ENCODE measurements at regions not wholly inside any gene's neighbourhood (a gene's known extent, or its start where the extent isn't known, plus 50 kb on each side); places are given as distances from the start of the nearest gene placed in this dataset.

- H3K27me3 ChIP-seq (replicated peaks; ENCODE audit: insufficient read depth), result no peaks in the 10 kb centered on the region
- intact Hi-C loops (cut with DNase I), result no loop called here
- H3K27ac ChIP-seq, result no peak overlapping the region
- no peak for DNase-seq (ENCODE audit: low spot score)
- no peak for TF ChIP-seq POLR2A (IDR thresholded peaks at IDR 0.05)
- TF ChIP-seq CTCF (IDR thresholded peaks at IDR 0.05), result no peak
- no peak for TF ChIP-seq POLR2AphosphoS5 (IDR thresholded peaks at IDR 0.05)
- WGBS, result 93% methylated on average over 3 of the region's 3 CpGs
- H3K4me1 ChIP-seq (replicated peaks), result no peaks in the 10 kb centered on the region
- H3K36me3 ChIP-seq, result no peaks in the 10 kb centered on the region
- H3K4me3 ChIP-seq, result no peak overlapping the region
- H3K9me3 ChIP-seq, result no peaks in the 10 kb centered on the region
These were observed 784.7 kb upstream of the GJE1 start for GRCh38 chr6:141347906-141348492.

GRCh38 chr6:141347086-141347485 is 785.6 kb upstream of the GJE1 start:
- Histone ChIP-seq H3K9me3 (no peaks in the 10 kb centered on the region), H3K4me3 (no peak overlapping the region), H3K36me3 (no peaks in the 10 kb centered on the region), H3K27me3 (replicated peaks; ENCODE audit: insufficient read depth) (no peaks in the 10 kb centered on the region), H3K27ac (no peak overlapping the region), H3K4me1 (replicated peaks) (no peaks in the 10 kb centered on the region)
- DNase-seq (ENCODE audit: low spot score), result no peak
- no peak for TF ChIP-seq CTCF (IDR thresholded peaks at IDR 0.05)
- no peak for TF ChIP-seq POLR2A (IDR thresholded peaks at IDR 0.05)
- TF ChIP-seq POLR2AphosphoS5 (IDR thresholded peaks at IDR 0.05), result no peak
- intact Hi-C loops (cut with DNase I), result no loop called here
- WGBS, result 93% methylated on average over 1 of the region's 1 CpG

GRCh38 chr6:141346535-141346934 is 786.2 kb upstream of the GJE1 start:
- Histone ChIP-seq H3K4me1 (replicated peaks) (no peaks in the 10 kb centered on the region), H3K27ac (no peak overlapping the region), H3K9me3 (no peaks in the 10 kb centered on the region), H3K4me3 (no peak overlapping the region), H3K27me3 (replicated peaks; ENCODE audit: insufficient read depth) (no peaks in the 10 kb centered on the region), H3K36me3 (no peaks in the 10 kb centered on the region)
- WGBS, result 39% methylated on average over 1 of the region's 1 CpG
- TF ChIP-seq CTCF (IDR thresholded peaks at IDR 0.05), result no peak
- no peak for TF ChIP-seq POLR2A (IDR thresholded peaks at IDR 0.05)
- no peak for TF ChIP-seq POLR2AphosphoS5 (IDR thresholded peaks at IDR 0.05)
- intact Hi-C loops (cut with DNase I), result no loop called here
- DNase-seq (ENCODE audit: low spot score), result no peak

GRCh38 chr6:141337191-141337590 is 795.5 kb upstream of the GJE1 start:
- TF ChIP-seq POLR2AphosphoS5 (IDR thresholded peaks at IDR 0.05) (no peak), CTCF (IDR thresholded peaks at IDR 0.05) (no peak), POLR2A (IDR thresholded peaks at IDR 0.05) (no peak)
- H3K4me1 ChIP-seq (replicated peaks), result no peaks in the 10 kb centered on the region
- WGBS, result 63% methylated on average over 2 of the region's 2 CpGs
- H3K27ac ChIP-seq, result no peak overlapping the region
- no peak overlapping the region for H3K4me3 ChIP-seq
- no peaks in the 10 kb centered on the region for H3K36me3 ChIP-seq
- H3K27me3 ChIP-seq (replicated peaks; ENCODE audit: insufficient read depth), result no peaks in the 10 kb centered on the region
- no peaks in the 10 kb centered on the region for H3K9me3 ChIP-seq
- no peak for DNase-seq (ENCODE audit: low spot score)
- intact Hi-C loops (cut with DNase I), result no loop called here

GRCh38 chr6:141335477-141336273 is 797.0 kb upstream of the GJE1 start:
- H3K27me3 ChIP-seq (replicated peaks; ENCODE audit: insufficient read depth), result no peaks in the 10 kb centered on the region

More at GRCh38 chr6:141335477-141336273, 797.0 kb upstream of the GJE1 start:
- 43% methylated on average over 4 of the region's 4 CpGs for WGBS
- TF ChIP-seq CTCF (IDR thresholded peaks at IDR 0.05) (no peak), POLR2AphosphoS5 (IDR thresholded peaks at IDR 0.05) (no peak), POLR2A (IDR thresholded peaks at IDR 0.05) (no peak)
- Histone ChIP-seq H3K9me3 (no peaks in the 10 kb centered on the region), H3K4me3 (no peak overlapping the region), H3K27ac (no peak overlapping the region), H3K36me3 (no peaks in the 10 kb centered on the region), H3K4me1 (replicated peaks) (no peaks in the 10 kb centered on the region)
- DNase-seq (ENCODE audit: low spot score), result no peak
- intact Hi-C loops (cut with DNase I), result no loop called here
